ENCODE measurements at regions not wholly inside any gene's neighbourhood (a gene's known extent, or its start where the extent isn't known, plus 50 kb on each side); places are given as distances from the start of the nearest gene placed in this dataset.

GRCh38 chr20:40481337-40481736 lies 207.7 kb downstream of the MAFB start:
- TF ChIP-seq CTCF (IDR thresholded peaks at IDR 0.05): no peak
- no peak for TF ChIP-seq POLR2A (IDR thresholded peaks at IDR 0.05)

Measured in ovary (tissue), 3 donors.